ENCODE measurements at regions not wholly inside any gene's neighbourhood (a gene's known extent, or its start where the extent isn't known, plus 50 kb on each side); places are given as distances from the start of the nearest gene placed in this dataset.

GRCh38 chr1:13916530-13916929 lies 216.5 kb downstream of the PRDM2 start:
- Histone ChIP-seq H3F3A (ENCODE audit: insufficient read depth, low read depth) (no peaks in the 10 kb centered on the region), H3K9me3 (ENCODE audit: insufficient read depth, low read depth) (no peaks in the 10 kb centered on the region), H2AFZ (no peak overlapping the region), H3K27me3 (ENCODE audit: insufficient read depth, low read depth) (peaks cover 12% of the 10 kb centered on the region; the same call in 1 of the 2 replicates), H3K36me3 (ENCODE audit: low read depth) (no peaks in the 10 kb centered on the region), H3K27ac (no peak overlapping the region), H3K79me2 (ENCODE audit: low read depth) (no peaks in the 10 kb centered on the region), H3K9me2 (ENCODE audit: insufficient read depth) (no peaks in the 10 kb centered on the region), H3K4me3 (no peak overlapping the region), H4K20me1 (ENCODE audit: insufficient read depth) (no peaks in the 10 kb centered on the region), H3K4me1 (replicated peaks; ENCODE audit: insufficient read depth) (no peaks in the 10 kb centered on the region), H3K4me2 (no peak overlapping the region)
- no peak for TF ChIP-seq EZH2 (IDR thresholded peaks at IDR 0.05; ENCODE audit: low read depth)
- TF ChIP-seq CTCF (conservative IDR thresholded peaks at IDR 0.05): no peak
- no TSS peak for BruUV-seq (replicated peaks)
- intact Hi-C loops (cut with micrococcal nuclease; ENCODE audit: unreplicated experiment): no loop called here
- ChIA-PET POLR2A (ENCODE audit: unreplicated experiment) (no interaction called here), CTCF (no interaction called here)
- no peak for DNase-seq

GRCh38 chr1:13917607-13918006 lies 217.6 kb downstream of the PRDM2 start:
- no peak for TF ChIP-seq EZH2 (IDR thresholded peaks at IDR 0.05; ENCODE audit: low read depth)
- no peak for TF ChIP-seq CTCF (conservative IDR thresholded peaks at IDR 0.05)
- ChIA-PET POLR2A (ENCODE audit: unreplicated experiment) (no interaction called here), CTCF (no interaction called here)
- Histone ChIP-seq H4K20me1 (ENCODE audit: insufficient read depth) (no peaks in the 10 kb centered on the region), H3K4me3 (no peak overlapping the region), H3F3A (ENCODE audit: insufficient read depth, low read depth) (no peaks in the 10 kb centered on the region), H3K27ac (no peak overlapping the region), H3K79me2 (ENCODE audit: low read depth) (no peaks in the 10 kb centered on the region), H3K36me3 (ENCODE audit: low read depth) (no peaks in the 10 kb centered on the region), H3K9me2 (ENCODE audit: insufficient read depth) (no peaks in the 10 kb centered on the region), H3K4me1 (replicated peaks; ENCODE audit: insufficient read depth) (no peaks in the 10 kb centered on the region), H2AFZ (no peak overlapping the region), H3K27me3 (ENCODE audit: insufficient read depth, low read depth) (peaks cover 12% of the 10 kb centered on the region; the same call in 1 of the 2 replicates), H3K4me2 (no peak overlapping the region), H3K9me3 (ENCODE audit: insufficient read depth, low read depth) (no peaks in the 10 kb centered on the region)
- BruUV-seq (replicated peaks): no TSS peak
- no peak for DNase-seq
- intact Hi-C loops (cut with micrococcal nuclease; ENCODE audit: unreplicated experiment): no loop called here

GRCh38 chr1:13918862-13919261 lies 218.9 kb downstream of the PRDM2 start:
- intact Hi-C loops (cut with micrococcal nuclease; ENCODE audit: unreplicated experiment): no loop called here
- H3K36me3 ChIP-seq (ENCODE audit: low read depth): no peaks in the 10 kb centered on the region
- H3K27ac ChIP-seq: no peak overlapping the region
- POLR2A ChIA-PET (ENCODE audit: unreplicated experiment): no interaction called here
- CTCF ChIA-PET: no interaction called here
- no peaks in the 10 kb centered on the region for H3K9me2 ChIP-seq (ENCODE audit: insufficient read depth)
- H3K79me2 ChIP-seq (ENCODE audit: low read depth): no peaks in the 10 kb centered on the region
- H3K4me1 ChIP-seq (replicated peaks; ENCODE audit: insufficient read depth): no peaks in the 10 kb centered on the region
- H4K20me1 ChIP-seq (ENCODE audit: insufficient read depth): no peaks in the 10 kb centered on the region
- DNase-seq: no peak
- no TSS peak for BruUV-seq (replicated peaks)
- no peak for TF ChIP-seq CTCF (conservative IDR thresholded peaks at IDR 0.05)
- no peak for TF ChIP-seq EZH2 (IDR thresholded peaks at IDR 0.05; ENCODE audit: low read depth)
- 0 out of 2 replicates have a peak, but pooled peaks cover 2% of the 10 kb centered on the region for H3K27me3 ChIP-seq (ENCODE audit: insufficient read depth, low read depth)
- no peak overlapping the region for H3K4me3 ChIP-seq
- no peaks in the 10 kb centered on the region for H3K9me3 ChIP-seq (ENCODE audit: insufficient read depth, low read depth)
- H3F3A ChIP-seq (ENCODE audit: insufficient read depth, low read depth): no peaks in the 10 kb centered on the region
- H3K4me2 ChIP-seq: no peak overlapping the region
- H2AFZ ChIP-seq: no peak overlapping the region

Data from PC-9 (cell line).